Lung (tissue), 11 donors: ENCODE measurements at regions not wholly inside any gene's neighbourhood (a gene's known extent, or its start where the extent isn't known, plus 50 kb on each side); places are given as distances from the start of the nearest gene placed in this dataset.

Experiments
- ATAC-seq: fragments of 200-7000 bp; cut with Tn5 transposase; one replicate; pipeline ENCODE4 v1.9.1; 2020; ENCODE audit warnings: moderate number of reproducible peaks; ENCODE audit not compliant: insufficient read depth, low FRiP score
- DNase-seq, 3 donors: peaks; one replicate each; pipeline ENCODE4 v3.0.0-alpha.2; 2013 to 2017
- H3K27ac ChIP-seq, 2 donors: one replicate each; pipeline ENCODE4 v1.5.1; 2013; ENCODE audit warnings: mild to moderate bottlenecking in 2 of 2, moderate library complexity in 2 of 2, control low read depth in 1 of 2, inconsistent platforms in 1 of 2, low read depth in 1 of 2, low read length in 1 of 2
- H3K27me3 ChIP-seq, 3 donors: one replicate each; pipeline ENCODE4 v1.5.1; 2013; ENCODE audit warnings: low read length in 2 of 3; ENCODE audit not compliant: control insufficient read depth in 3 of 3, insufficient read depth in 3 of 3
- H3K36me3 ChIP-seq, 4 donors: one replicate each; pipeline ENCODE4 v1.5.1; 2013; ENCODE audit warnings: low read length in 4 of 4, mild to moderate bottlenecking in 1 of 4, moderate library complexity in 1 of 4; ENCODE audit not compliant: control insufficient read depth in 4 of 4, insufficient read depth in 4 of 4
- H3K4me1 ChIP-seq, 5 donors: one replicate each; pipeline ENCODE4 v1.5.1; 2013; ENCODE audit warnings: low read length in 5 of 5, mild to moderate bottlenecking in 2 of 5, moderate library complexity in 1 of 5; ENCODE audit not compliant: control insufficient read depth in 5 of 5, insufficient read depth in 5 of 5
- H3K4me3 ChIP-seq: one replicate; pipeline ENCODE4 v1.5.1; 2013; ENCODE audit warnings: mild to moderate bottlenecking, control low read depth, moderate library complexity
- H3K9ac ChIP-seq, 2 donors: one replicate each; pipeline ENCODE4 v1.5.1; 2013; ENCODE audit warnings: low read length in 2 of 2, control low read depth in 1 of 2; ENCODE audit not compliant: insufficient read depth in 1 of 2
- H3K9me3 ChIP-seq, 4 donors: one replicate each; pipeline ENCODE4 v1.5.1; 2013; ENCODE audit warnings: low read length in 3 of 4, mild to moderate bottlenecking in 1 of 4, moderate library complexity in 1 of 4; ENCODE audit not compliant: control insufficient read depth in 4 of 4, insufficient read depth in 3 of 4
- CTCF ChIP-seq: IDR thresholded peaks from 2 replicates; pipeline ENCODE4 v1.5.1; 2012; ENCODE audit warnings: mild to moderate bottlenecking; ENCODE audit errors: control extremely low read depth, extremely low read depth
- WGBS, 2 donors: extraction: QIAGEN DNeasy Blood & Tissue Kit; methylation state at CpG; one replicate each; pipeline ENCODE4 v1.1.7; 2013; 5-methylcytosine and 5-hydroxymethylcytosine counted together
- donor health status: control.
- donor health status: control.
- donor health status: Bipolar disorder and iron deficiency.
- donor health status: healthy.
- donor health status: DM: yes; HTN: yes; CAD: no.

DNA sequence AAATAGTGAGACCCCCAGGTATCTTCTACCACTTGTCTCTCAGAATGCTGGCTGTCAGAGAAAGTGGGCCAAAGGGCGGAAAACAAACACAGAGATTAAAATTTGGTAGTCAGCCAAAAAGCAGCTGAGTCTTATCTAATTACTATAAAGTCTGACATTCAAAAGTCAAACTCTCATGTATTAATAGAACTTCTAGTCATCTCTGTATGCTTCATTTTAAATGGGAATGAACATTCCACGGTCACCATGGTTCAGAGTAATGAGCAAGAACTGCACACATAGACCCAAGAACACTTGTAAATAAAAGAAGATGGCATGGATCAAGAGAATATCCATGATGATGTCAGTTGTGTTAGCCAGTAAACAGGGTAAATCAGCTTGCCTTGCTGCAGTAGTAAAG is 1267.0 kb upstream of the CHAC2 start:
- Histone ChIP-seq H3K36me3 (no peaks in the 10 kb centered on the region), H3K4me3 (no peak overlapping the region), H3K27ac (no peak overlapping the region), H3K27me3 (no peaks in the 10 kb centered on the region), H3K9me3 (no peaks in the 10 kb centered on the region), H3K9ac (no peak overlapping the region), H3K4me1 (peaks cover 0 to 22% (median 3%) of the 10 kb centered on the region in 5 donors)
- no peak for TF ChIP-seq CTCF
- WGBS, 2 donors = 70 to 72% methylated on average over 2 of the region's 2 CpGs
- ATAC-seq (no peak), DNase-seq (peak in 2 of 3 donors; percentile 20 to 28)

GRCh38 chr2:52498077-52498750 is 1269.4 kb upstream of the CHAC2 start:
- H3K9me3 ChIP-seq = no peaks in the 10 kb centered on the region
- H3K36me3 ChIP-seq = no peaks in the 10 kb centered on the region
- no peak overlapping the region for H3K9ac ChIP-seq
- no peak overlapping the region for H3K4me3 ChIP-seq
- no peak overlapping the region for H3K27ac ChIP-seq
- ATAC-seq = no peak
- H3K27me3 ChIP-seq = no peaks in the 10 kb centered on the region
- DNase-seq = no peak
- no peak for TF ChIP-seq CTCF
- WGBS, 2 donors = 87 to 90% methylated on average over 3 of the region's 3 CpGs
- peaks cover 0 to 22% (median 3%) of the 10 kb centered on the region in 5 donors for H3K4me1 ChIP-seq

DNA sequence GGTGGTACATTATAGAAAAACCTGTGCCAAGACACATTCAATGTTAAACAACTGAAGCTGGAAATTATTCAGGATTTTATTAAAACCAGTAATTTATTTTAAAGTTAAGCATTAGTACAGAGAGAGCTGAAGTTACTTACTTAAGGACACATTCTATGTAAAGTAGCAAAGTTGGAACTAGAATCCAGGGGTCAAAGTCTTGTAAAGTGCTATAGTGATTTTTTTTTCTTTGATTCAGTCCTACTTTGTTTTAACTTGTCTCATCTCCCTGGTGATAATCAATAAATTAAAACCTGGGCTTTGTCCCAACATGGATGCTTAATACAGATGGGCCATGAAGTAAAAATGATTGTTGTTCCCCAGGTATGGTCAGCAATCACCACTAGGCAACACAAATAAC is 1271.8 kb upstream of the CHAC2 start:
- H3K27ac ChIP-seq = no peak overlapping the region
- DNase-seq (no peak), ATAC-seq (no peak)
- no peaks in the 10 kb centered on the region for H3K36me3 ChIP-seq
- H3K4me3 ChIP-seq = no peak overlapping the region
- TF ChIP-seq CTCF = no peak
- no peaks in the 10 kb centered on the region for H3K9me3 ChIP-seq
- peaks cover 0 to 7% (median 0%) of the 10 kb centered on the region in 5 donors for H3K4me1 ChIP-seq
- no peak overlapping the region for H3K9ac ChIP-seq
- no peaks in the 10 kb centered on the region for H3K27me3 ChIP-seq

- ATAC-seq (no peak), DNase-seq (no peak)
- H3K36me3 ChIP-seq = no peaks in the 10 kb centered on the region
- no peak overlapping the region for H3K4me3 ChIP-seq
- no peak for TF ChIP-seq CTCF
- WGBS, 2 donors = 67 to 74% methylated on average over 1 of the region's 1 CpG
- H3K27me3 ChIP-seq = no peaks in the 10 kb centered on the region
- H3K9me3 ChIP-seq = no peaks in the 10 kb centered on the region
- peaks cover 0 to 4% (median 0%) of the 10 kb centered on the region in 5 donors for H3K4me1 ChIP-seq
- H3K9ac ChIP-seq = no peak overlapping the region
- no peak overlapping the region for H3K27ac ChIP-seq
Measured at GRCh38 chr2:52477166-52477565, 1290.4 kb upstream of the CHAC2 start.
